ENCODE measurements at regions not wholly inside any gene's neighbourhood (a gene's known extent, or its start where the extent isn't known, plus 50 kb on each side); places are given as distances from the start of the nearest gene placed in this dataset.

- Histone ChIP-seq H3K4me3 (ENCODE audit: low read length) (no peak overlapping the region), H3K9me3 (ENCODE audit: low read length) (no peaks in the 10 kb centered on the region), H3K4me2 (ENCODE audit: low read length) (no peak overlapping the region), H3K9me2 (ENCODE audit: insufficient read depth, low read length) (no peaks in the 10 kb centered on the region), H3K27me3 (ENCODE audit: insufficient read depth, low read depth, low read length) (no peaks in the 10 kb centered on the region), H3K9ac (ENCODE audit: low read length) (no peak overlapping the region), H3F3A (ENCODE audit: insufficient read depth, low read length, poor library complexity, severe bottlenecking) (no peaks in the 10 kb centered on the region), H3K27ac (ENCODE audit: low read length) (no peak overlapping the region), H3K79me2 (replicated peaks; ENCODE audit: insufficient read depth, low read length) (no peaks in the 10 kb centered on the region), H2AFZ (ENCODE audit: low read depth, low read length) (no peak overlapping the region), H3K36me3 (ENCODE audit: insufficient read depth, low read length) (no peaks in the 10 kb centered on the region), H4K20me1 (ENCODE audit: insufficient read depth) (no peaks in the 10 kb centered on the region)
- TF ChIP-seq CTCF (IDR thresholded peaks at IDR 0.05; ENCODE audit: poor library complexity, severe bottlenecking) (no peak), POLR2AphosphoS5 (IDR thresholded peaks at IDR 0.05) (no peak), MXI1 (conservative IDR thresholded peaks at IDR 0.05; ENCODE audit: poor library complexity, severe bottlenecking) (no peak), REST (IDR thresholded peaks at IDR 0.05; ENCODE audit: borderline replicate concordance) (no peak)
These were observed 800.8 kb upstream of the ID2 start for GRCh38 chr2:7881063-7881462.

GRCh38 chr2:7881466-7881865, 800.4 kb upstream of the ID2 start:
- no peaks in the 10 kb centered on the region for H3K79me2 ChIP-seq (replicated peaks; ENCODE audit: insufficient read depth, low read length)
- TF ChIP-seq MXI1 (conservative IDR thresholded peaks at IDR 0.05; ENCODE audit: poor library complexity, severe bottlenecking) (no peak), RAD21 (conservative IDR thresholded peaks at IDR 0.05) (no peak), CTCF (IDR thresholded peaks at IDR 0.05; ENCODE audit: poor library complexity, severe bottlenecking) (no peak), POLR2AphosphoS5 (IDR thresholded peaks at IDR 0.05) (no peak), TAF1 (IDR thresholded peaks at IDR 0.05; ENCODE audit: low read depth) (no peak), EZH2 (IDR thresholded peaks at IDR 0.05; ENCODE audit: borderline replicate concordance, insufficient read depth, low read length, poor library complexity, severe bottlenecking) (no peak), REST (IDR thresholded peaks at IDR 0.05; ENCODE audit: borderline replicate concordance) (no peak), SMC3 (conservative IDR thresholded peaks at IDR 0.05; ENCODE audit: poor library complexity) (no peak), EP300 (conservative IDR thresholded peaks at IDR 0.05; ENCODE audit: poor library complexity, severe bottlenecking) (no peak)

More at GRCh38 chr2:7881466-7881865, 800.4 kb upstream of the ID2 start:
- Histone ChIP-seq H3K9me3 (ENCODE audit: low read length) (no peaks in the 10 kb centered on the region), H3K9me2 (ENCODE audit: insufficient read depth, low read length) (no peaks in the 10 kb centered on the region), H3K36me3 (ENCODE audit: insufficient read depth, low read length) (no peaks in the 10 kb centered on the region), H3K4me3 (ENCODE audit: low read length) (no peak overlapping the region), H4K20me1 (ENCODE audit: insufficient read depth) (no peaks in the 10 kb centered on the region), H3K4me2 (ENCODE audit: low read length) (no peak overlapping the region), H3F3A (ENCODE audit: insufficient read depth, low read length, poor library complexity, severe bottlenecking) (no peaks in the 10 kb centered on the region), H2AFZ (ENCODE audit: low read depth, low read length) (no peak overlapping the region), H3K9ac (ENCODE audit: low read length) (no peak overlapping the region), H3K27me3 (ENCODE audit: insufficient read depth, low read depth, low read length) (no peaks in the 10 kb centered on the region), H3K27ac (ENCODE audit: low read length) (no peak overlapping the region)

All from neural cell (in vitro differentiated cells).